Testis (tissue), 2 donors: ENCODE measurements at regions not wholly inside any gene's neighbourhood (a gene's known extent, or its start where the extent isn't known, plus 50 kb on each side); places are given as distances from the start of the nearest gene placed in this dataset.

Source experiments
- POLR2A ChIP-seq: fragments of 450-650 bp; IDR thresholded peaks from one replicate; pipeline ENCODE4 v1.6.1; 2017; ENCODE audit warnings: antibody characterized with exemption, mild to moderate bottlenecking, moderate library complexity
- TF ChIP-seq, protein P1 (sequence below), 3 experiments: fragments of 450-650 bp in 2 of 3; fragments of 200-600 bp in 1 of 3; sonication (generic) in 1 of 3; IDR thresholded peaks; one replicate each; pipeline ENCODE4 v1.5.1; 2016 to 2019; ENCODE audit warnings: antibody characterized with exemption in 3 of 3, mild to moderate bottlenecking in 2 of 3, moderate library complexity in 1 of 3

DNA sequence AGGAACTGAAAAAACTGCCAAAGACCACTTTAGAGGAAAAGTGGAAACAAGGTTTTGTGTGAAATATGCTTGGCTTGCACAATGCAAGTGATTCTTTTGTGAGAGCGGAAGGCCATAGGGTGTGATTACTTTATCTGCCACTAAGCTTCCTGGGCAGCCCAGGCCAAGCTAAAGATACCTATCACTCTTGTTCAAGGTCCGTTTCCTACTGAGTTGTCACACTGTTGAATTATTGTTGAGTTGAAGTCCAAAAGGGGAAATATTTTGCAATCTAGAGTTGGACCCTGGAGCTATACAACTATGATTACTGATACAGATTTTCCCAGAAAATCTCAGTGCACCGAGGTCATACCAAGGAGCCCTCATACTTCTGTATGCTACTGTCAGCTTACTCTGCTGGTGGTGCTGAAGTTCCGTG is 72.7 kb upstream of the CTAGE1 start:
- TF ChIP-seq, protein P1, sequence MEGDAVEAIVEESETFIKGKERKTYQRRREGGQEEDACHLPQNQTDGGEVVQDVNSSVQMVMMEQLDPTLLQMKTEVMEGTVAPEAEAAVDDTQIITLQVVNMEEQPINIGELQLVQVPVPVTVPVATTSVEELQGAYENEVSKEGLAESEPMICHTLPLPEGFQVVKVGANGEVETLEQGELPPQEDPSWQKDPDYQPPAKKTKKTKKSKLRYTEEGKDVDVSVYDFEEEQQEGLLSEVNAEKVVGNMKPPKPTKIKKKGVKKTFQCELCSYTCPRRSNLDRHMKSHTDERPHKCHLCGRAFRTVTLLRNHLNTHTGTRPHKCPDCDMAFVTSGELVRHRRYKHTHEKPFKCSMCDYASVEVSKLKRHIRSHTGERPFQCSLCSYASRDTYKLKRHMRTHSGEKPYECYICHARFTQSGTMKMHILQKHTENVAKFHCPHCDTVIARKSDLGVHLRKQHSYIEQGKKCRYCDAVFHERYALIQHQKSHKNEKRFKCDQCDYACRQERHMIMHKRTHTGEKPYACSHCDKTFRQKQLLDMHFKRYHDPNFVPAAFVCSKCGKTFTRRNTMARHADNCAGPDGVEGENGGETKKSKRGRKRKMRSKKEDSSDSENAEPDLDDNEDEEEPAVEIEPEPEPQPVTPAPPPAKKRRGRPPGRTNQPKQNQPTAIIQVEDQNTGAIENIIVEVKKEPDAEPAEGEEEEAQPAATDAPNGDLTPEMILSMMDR (IDR thresholded peaks at IDR 0.05) = no peak
- no peak for TF ChIP-seq POLR2A
